Lung (tissue), 11 donors: ENCODE measurements at regions not wholly inside any gene's neighbourhood (a gene's known extent, or its start where the extent isn't known, plus 50 kb on each side); places are given as distances from the start of the nearest gene placed in this dataset.

Experiments
- ATAC-seq: fragments of 200-7000 bp; cut with Tn5 transposase; one replicate; pipeline ENCODE4 v1.9.1; 2020; ENCODE audit warnings: moderate number of reproducible peaks; ENCODE audit not compliant: insufficient read depth, low FRiP score
- DNase-seq, 3 donors: peaks; one replicate each; pipeline ENCODE4 v3.0.0-alpha.2; 2013 to 2017
- H3K27ac ChIP-seq, 2 donors: one replicate each; pipeline ENCODE4 v1.5.1; 2013; ENCODE audit warnings: mild to moderate bottlenecking in 2 of 2, moderate library complexity in 2 of 2, control low read depth in 1 of 2, inconsistent platforms in 1 of 2, low read depth in 1 of 2, low read length in 1 of 2
- H3K27me3 ChIP-seq, 3 donors: one replicate each; pipeline ENCODE4 v1.5.1; 2013; ENCODE audit warnings: low read length in 2 of 3; ENCODE audit not compliant: control insufficient read depth in 3 of 3, insufficient read depth in 3 of 3
- H3K36me3 ChIP-seq, 4 donors: one replicate each; pipeline ENCODE4 v1.5.1; 2013; ENCODE audit warnings: low read length in 4 of 4, mild to moderate bottlenecking in 1 of 4, moderate library complexity in 1 of 4; ENCODE audit not compliant: control insufficient read depth in 4 of 4, insufficient read depth in 4 of 4
- H3K4me1 ChIP-seq, 5 donors: one replicate each; pipeline ENCODE4 v1.5.1; 2013; ENCODE audit warnings: low read length in 5 of 5, mild to moderate bottlenecking in 2 of 5, moderate library complexity in 1 of 5; ENCODE audit not compliant: control insufficient read depth in 5 of 5, insufficient read depth in 5 of 5
- H3K4me3 ChIP-seq: one replicate; pipeline ENCODE4 v1.5.1; 2013; ENCODE audit warnings: mild to moderate bottlenecking, control low read depth, moderate library complexity
- H3K9ac ChIP-seq, 2 donors: one replicate each; pipeline ENCODE4 v1.5.1; 2013; ENCODE audit warnings: low read length in 2 of 2, control low read depth in 1 of 2; ENCODE audit not compliant: insufficient read depth in 1 of 2
- H3K9me3 ChIP-seq, 4 donors: one replicate each; pipeline ENCODE4 v1.5.1; 2013; ENCODE audit warnings: low read length in 3 of 4, mild to moderate bottlenecking in 1 of 4, moderate library complexity in 1 of 4; ENCODE audit not compliant: control insufficient read depth in 4 of 4, insufficient read depth in 3 of 4
- CTCF ChIP-seq: IDR thresholded peaks from 2 replicates; pipeline ENCODE4 v1.5.1; 2012; ENCODE audit warnings: mild to moderate bottlenecking; ENCODE audit errors: control extremely low read depth, extremely low read depth
- WGBS, 2 donors: extraction: QIAGEN DNeasy Blood & Tissue Kit; methylation state at CpG; one replicate each; pipeline ENCODE4 v1.1.7; 2013; 5-methylcytosine and 5-hydroxymethylcytosine counted together
- donor health status: control.
- donor health status: control.
- donor health status: Bipolar disorder and iron deficiency.
- donor health status: healthy.
- donor health status: DM: yes; HTN: yes; CAD: no.

GRCh38 chr2:71751590-71751989 lies 298.2 kb downstream of the DYSF start:
- Histone ChIP-seq H3K9me3 (peaks cover 0 to 3% (median under 1%) of the 10 kb centered on the region in 4 donors), H3K4me1 (peaks cover 0 to 13% (median 2%) of the 10 kb centered on the region in 5 donors), H3K9ac (no peak overlapping the region), H3K36me3 (no peaks in the 10 kb centered on the region), H3K27ac (no peak overlapping the region), H3K4me3 (no peak overlapping the region), H3K27me3 (peaks cover 0 to 4% (median 0%) of the 10 kb centered on the region in 3 donors)
- ATAC-seq (no peak), DNase-seq (no peak)
- no peak for TF ChIP-seq CTCF

GRCh38 chr2:71749671-71750101 lies 296.3 kb downstream of the DYSF start:
- H3K9ac ChIP-seq, result no peak overlapping the region
- no peak for ATAC-seq
- DNase-seq, result peak in 2 of 3 donors; percentile 7 to 19
- TF ChIP-seq CTCF, result no peak
- H3K4me1 ChIP-seq, result peaks cover 0 to 14% (median 5%) of the 10 kb centered on the region in 5 donors
- 44 to 62% methylated on average over 3 of the region's 3 CpGs for WGBS, 2 donors
- H3K9me3 ChIP-seq, result peaks cover 0 to 3% (median under 1%) of the 10 kb centered on the region in 4 donors
- no peak overlapping the region for H3K27ac ChIP-seq
- no peak overlapping the region for H3K4me3 ChIP-seq
- H3K36me3 ChIP-seq, result no peaks in the 10 kb centered on the region
- H3K27me3 ChIP-seq, result peaks cover 0 to 4% (median 0%) of the 10 kb centered on the region in 3 donors

GRCh38 chr2:71748227-71748626 lies 294.9 kb downstream of the DYSF start:
- Histone ChIP-seq H3K36me3 (no peaks in the 10 kb centered on the region), H3K27me3 (peaks cover 0 to 4% (median 0%) of the 10 kb centered on the region in 3 donors), H3K4me3 (no peak overlapping the region), H3K9ac (no peak overlapping the region), H3K27ac (no peak overlapping the region), H3K4me1 (peaks cover 0 to 16% (median 5%) of the 10 kb centered on the region in 5 donors), H3K9me3 (peaks cover 0 to 3% (median under 1%) of the 10 kb centered on the region in 4 donors)
- TF ChIP-seq CTCF, result no peak
- WGBS, 2 donors, result 90 to 95% methylated on average over 3 to 5 of the region's 5 CpGs
- ATAC-seq (no peak), DNase-seq (no peak)

- H3K27ac ChIP-seq, result no peak overlapping the region
- peaks cover 0 to 3% (median under 1%) of the 10 kb centered on the region in 4 donors for H3K9me3 ChIP-seq
- no peak overlapping the region for H3K9ac ChIP-seq
- 77 to 94% methylated on average over 4 of the region's 4 CpGs for WGBS, 2 donors
- no peak for TF ChIP-seq CTCF
- H3K36me3 ChIP-seq, result no peaks in the 10 kb centered on the region
- peaks cover 0 to 16% (median 5%) of the 10 kb centered on the region in 5 donors for H3K4me1 ChIP-seq
- no peak overlapping the region for H3K4me3 ChIP-seq
- H3K27me3 ChIP-seq, result peaks cover 0 to 4% (median 0%) of the 10 kb centered on the region in 3 donors
- DNase-seq, result peak in 2 of 3 donors; percentile 17 to 40
- ATAC-seq, result no peak
Observed at GRCh38 chr2:71747559-71747958, 294.2 kb downstream of the DYSF start.
